ENCODE measurements at regions not wholly inside any gene's neighbourhood (a gene's known extent, or its start where the extent isn't known, plus 50 kb on each side); places are given as distances from the start of the nearest gene placed in this dataset.

GRCh38 chr1:38746941-38747600 lies 112.5 kb downstream of the RRAGC start:
- H3K9me3 ChIP-seq (ENCODE audit: low read depth), result no peaks in the 10 kb centered on the region
- H3K27me3 ChIP-seq, result no peaks in the 10 kb centered on the region
- H3K4me3 ChIP-seq, result no peak overlapping the region
- DNase-seq (ENCODE audit: low read depth in 1 of 2, low spot score in 1 of 2), result no peak
- H3K27ac ChIP-seq, result no peak overlapping the region
- H3K36me3 ChIP-seq, result no peaks in the 10 kb centered on the region
- TF ChIP-seq CTCF (IDR thresholded peaks at IDR 0.05; ENCODE audit: low read depth, low read length), result no peak
- H3K4me1 ChIP-seq (ENCODE audit: low read depth), result no peaks in the 10 kb centered on the region

GRCh38 chr1:38746402-38746935 lies 113.1 kb downstream of the RRAGC start:
- Histone ChIP-seq H3K4me1 (ENCODE audit: low read depth) (peaks cover under 1% of the 10 kb centered on the region), H3K27ac (no peak overlapping the region), H3K27me3 (no peaks in the 10 kb centered on the region), H3K9me3 (ENCODE audit: low read depth) (no peaks in the 10 kb centered on the region), H3K36me3 (no peaks in the 10 kb centered on the region), H3K4me3 (no peak overlapping the region)
- no peak for DNase-seq (ENCODE audit: low read depth in 1 of 2, low spot score in 1 of 2)
- TF ChIP-seq CTCF (IDR thresholded peaks at IDR 0.05; ENCODE audit: low read depth, low read length), result no peak

GRCh38 chr1:38745476-38746401 lies 113.8 kb downstream of the RRAGC start:
- H3K4me3 ChIP-seq, result no peak overlapping the region
- DNase-seq (ENCODE audit: low read depth in 1 of 2, low spot score in 1 of 2), result peak in 1 of 2 donors; percentile 21
- peaks cover 6% of the 10 kb centered on the region for H3K4me1 ChIP-seq (ENCODE audit: low read depth)
- H3K27me3 ChIP-seq, result no peaks in the 10 kb centered on the region
- no peaks in the 10 kb centered on the region for H3K36me3 ChIP-seq
- no peak overlapping the region for H3K27ac ChIP-seq
- no peaks in the 10 kb centered on the region for H3K9me3 ChIP-seq (ENCODE audit: low read depth)
- TF ChIP-seq CTCF (IDR thresholded peaks at IDR 0.05; ENCODE audit: low read depth, low read length), result no peak

DNA sequence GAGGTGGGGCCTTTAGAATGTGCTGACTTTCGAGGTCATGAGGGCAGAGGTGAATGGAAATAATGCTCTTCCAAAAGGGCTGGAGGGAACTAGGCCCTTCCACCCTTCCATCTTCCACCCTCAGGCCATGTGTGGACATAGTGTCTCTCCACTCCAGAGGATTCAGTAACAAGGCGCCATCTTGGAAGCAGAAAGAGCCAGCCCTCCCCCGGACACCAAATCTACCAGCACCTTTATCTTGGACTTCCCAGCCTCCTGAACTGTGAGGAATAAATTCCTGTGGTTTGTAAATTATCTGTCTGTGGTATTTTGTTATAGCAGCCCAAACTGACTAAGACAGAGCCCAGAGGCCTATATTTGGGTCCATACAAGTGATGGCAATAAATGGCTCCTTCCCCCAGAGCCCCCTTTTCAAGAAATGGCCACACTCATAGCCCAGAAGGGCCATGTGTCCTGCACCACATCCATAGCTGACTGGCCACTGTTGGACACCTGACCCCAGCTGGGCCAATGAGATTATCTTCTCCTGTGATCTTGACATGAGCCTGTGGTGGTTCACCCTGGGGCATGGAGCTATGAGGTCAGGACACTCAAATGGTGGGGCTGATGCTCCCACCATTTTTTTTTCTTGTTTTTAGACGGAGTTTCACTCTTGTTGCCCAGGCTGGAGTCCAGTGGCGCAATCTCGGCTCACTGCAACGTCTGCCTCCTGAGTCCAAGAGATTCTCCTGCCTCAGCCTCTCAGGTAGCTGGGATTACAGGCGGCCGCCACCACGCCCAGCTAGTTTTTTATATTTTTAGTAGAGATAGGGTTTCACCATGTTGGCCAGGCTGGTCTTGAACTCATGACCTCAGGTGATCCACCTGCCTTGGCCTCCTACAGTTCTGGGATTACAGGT lies 114.9 kb downstream of the RRAGC start:
- TF ChIP-seq CTCF (IDR thresholded peaks at IDR 0.05; ENCODE audit: low read depth, low read length), result no peak
- Histone ChIP-seq H3K9me3 (ENCODE audit: low read depth) (no peaks in the 10 kb centered on the region), H3K36me3 (no peaks in the 10 kb centered on the region), H3K27me3 (no peaks in the 10 kb centered on the region), H3K4me3 (no peak overlapping the region), H3K4me1 (ENCODE audit: low read depth) (peaks cover 6% of the 10 kb centered on the region), H3K27ac (no peak overlapping the region)
- no peak for DNase-seq (ENCODE audit: low read depth in 1 of 2, low spot score in 1 of 2)

DNA sequence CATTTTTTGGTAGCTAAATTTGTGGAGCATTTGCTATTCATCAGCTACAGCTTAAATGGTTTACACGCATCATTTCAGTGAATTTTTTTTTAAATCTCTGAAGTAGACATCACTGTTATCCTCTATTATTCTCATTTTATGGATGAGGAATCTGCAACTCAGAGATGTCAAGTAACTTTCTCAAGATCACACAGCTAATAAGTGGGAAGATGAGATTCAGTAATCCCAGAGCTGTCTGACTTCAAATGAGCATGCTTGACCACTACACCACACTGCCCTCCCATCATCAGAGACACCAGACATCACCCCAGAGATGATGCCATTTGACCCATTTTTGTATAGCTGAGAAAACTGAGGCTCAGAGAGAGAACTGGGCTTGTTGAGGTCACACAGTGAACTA lies 116.4 kb downstream of the RRAGC start:
- Histone ChIP-seq H3K27ac (no peak overlapping the region), H3K27me3 (no peaks in the 10 kb centered on the region), H3K36me3 (no peaks in the 10 kb centered on the region), H3K4me3 (no peak overlapping the region), H3K4me1 (ENCODE audit: low read depth) (peaks cover 6% of the 10 kb centered on the region), H3K9me3 (ENCODE audit: low read depth) (no peaks in the 10 kb centered on the region)
- no peak for DNase-seq (ENCODE audit: low read depth in 1 of 2, low spot score in 1 of 2)
- TF ChIP-seq CTCF (IDR thresholded peaks at IDR 0.05; ENCODE audit: low read depth, low read length), result no peak

Measured in cardiac muscle cell (in vitro differentiated cells and primary cell).